Right cardiac atrium (tissue), 5 donors: ENCODE measurements at regions not wholly inside any gene's neighbourhood (a gene's known extent, or its start where the extent isn't known, plus 50 kb on each side); places are given as distances from the start of the nearest gene placed in this dataset.
"Not testable (repeated sequence)": the region's sequence is repeated elsewhere in the genome, so short reads cannot be mapped to it uniquely, and the experiment has no call there.

Source experiments
- ATAC-seq, 2 donors: fragments of 200-7000 bp; cut with Tn5 transposase; one replicate each; pipeline versions ENCODE4 v1.8.0 to v1.9.1; 2020; ENCODE audit warnings: moderate library complexity in 2 of 2, mild to moderate bottlenecking in 1 of 2
- DNase-seq, 3 donors: peaks; one replicate each; pipeline ENCODE4 v3.0.0-alpha.2; 2020
- H3K27ac ChIP-seq: one replicate; pipeline ENCODE4 v1.5.1; 2013; ENCODE audit warnings: mild to moderate bottlenecking, low read length, control low read depth, moderate library complexity
- H3K27me3 ChIP-seq: one replicate; pipeline ENCODE4 v1.6.1; 2013; ENCODE audit not compliant: control insufficient read depth, insufficient read depth
- H3K4me1 ChIP-seq: one replicate; pipeline ENCODE4 v1.6.1; 2013; ENCODE audit warnings: low read length; ENCODE audit not compliant: control insufficient read depth, insufficient read depth
- H3K4me3 ChIP-seq: one replicate; pipeline ENCODE4 v1.5.1; 2013; ENCODE audit warnings: low read length, control low read depth
- H3K9me3 ChIP-seq: one replicate; pipeline ENCODE4 v1.6.1; 2013; ENCODE audit warnings: low read length; ENCODE audit not compliant: control insufficient read depth
- WGBS: extraction: QIAGEN DNeasy Blood & Tissue Kit; methylation state at CpG from one replicate; pipeline ENCODE4 v1.1.7; 2013; 5-methylcytosine and 5-hydroxymethylcytosine counted together
- intact Hi-C, 4 donors: fragments of 100-400 bp; cut with DNase I; formaldehyde crosslinking; loops; one replicate each; pipeline versions ENCODE4 v1.11.0 to v1.14.0; 2022 to 2023
- donor health status: healthy with polysubstance abuse.
- donor health status: DM: no; HTN: yes; CAD: no.
- donor health status: DM: no; HTN: no; CAD: no.
- donor health status: DM: no; HTN: yes; CAD: no; lungs with severe emphysema.
- donor health status: DM: yes; HTN: yes; CAD: no.

GRCh38 chr3:153997364-153997763 lies 123.8 kb upstream of the ARHGEF26 start:
- H3K4me3 ChIP-seq, DNase-seq, H3K4me1 ChIP-seq, H3K9me3 ChIP-seq, intact Hi-C loops, H3K27me3 ChIP-seq, H3K27ac ChIP-seq: not testable (repeated sequence)
- 94% methylated on average over 1 of the region's 1 CpG for WGBS
- ATAC-seq, result peak in 1 of 2 donors; percentile 26

DNA sequence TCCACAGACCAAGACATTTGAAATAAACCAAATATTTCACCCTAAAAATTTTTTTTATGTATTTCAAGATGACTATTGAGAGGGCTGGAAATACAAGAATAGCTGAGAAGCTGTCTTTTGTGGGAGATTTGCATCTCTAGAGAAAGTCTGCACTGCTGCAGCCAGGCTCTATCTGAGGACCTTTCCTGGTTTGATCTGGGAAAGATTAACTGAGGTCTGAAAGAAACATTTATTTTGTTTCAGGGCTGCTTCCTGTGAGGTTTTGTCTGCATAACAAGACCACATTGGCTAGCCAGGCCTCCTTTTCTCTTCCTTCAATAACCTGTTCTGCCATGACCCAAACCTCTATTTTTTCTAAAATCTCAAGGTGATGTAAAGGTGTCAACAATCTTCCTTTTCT lies 117.5 kb upstream of the ARHGEF26 start:
- DNase-seq (no peak), ATAC-seq (no peak)
- Histone ChIP-seq H3K27me3 (no peaks in the 10 kb centered on the region), H3K9me3 (no peaks in the 10 kb centered on the region), H3K4me1 (no peaks in the 10 kb centered on the region), H3K27ac (no peak overlapping the region), H3K4me3 (no peak overlapping the region)
- intact Hi-C loops, result no loop called here

DNA sequence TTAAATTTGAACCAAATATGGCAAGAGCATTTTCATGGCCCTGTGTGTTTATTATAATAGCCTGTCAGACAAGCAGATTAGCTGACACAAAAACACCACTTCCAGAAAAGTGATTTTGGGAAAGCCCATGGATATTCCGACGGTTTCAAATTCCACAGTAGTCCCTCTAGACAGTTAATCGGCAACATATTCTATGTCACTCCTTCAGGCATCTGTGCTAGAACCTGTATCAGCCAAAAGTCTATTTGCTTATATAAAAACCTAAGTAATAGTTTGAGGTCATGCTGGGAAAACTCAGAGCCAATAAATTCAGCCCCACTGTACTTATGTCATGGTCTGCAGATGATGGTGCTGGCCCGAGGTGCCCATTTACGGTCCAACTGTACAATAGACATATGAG lies 110.2 kb upstream of the ARHGEF26 start:
- 83% methylated on average over 5 of the region's 5 CpGs for WGBS
- ATAC-seq (no peak), DNase-seq (no peak)
- Histone ChIP-seq H3K4me3 (no peak overlapping the region), H3K27me3 (no peaks in the 10 kb centered on the region), H3K27ac (no peak overlapping the region), H3K9me3 (no peaks in the 10 kb centered on the region), H3K4me1 (no peaks in the 10 kb centered on the region)
- intact Hi-C loops, result no loop called here

- 59% methylated on average over 4 of the region's 4 CpGs for WGBS
- no peaks in the 10 kb centered on the region for H3K9me3 ChIP-seq
- DNase-seq (no peak), ATAC-seq (no peak)
- H3K4me3 ChIP-seq, result no peak overlapping the region
- intact Hi-C loops, result no loop called here
- no peaks in the 10 kb centered on the region for H3K27me3 ChIP-seq
- H3K4me1 ChIP-seq, result no peaks in the 10 kb centered on the region
- no peak overlapping the region for H3K27ac ChIP-seq
These were observed 107.5 kb upstream of the ARHGEF26 start for GRCh38 chr3:154013736-154014135.

- intact Hi-C loops, result no loop called here
- Histone ChIP-seq H3K4me3 (no peak overlapping the region), H3K4me1 (no peaks in the 10 kb centered on the region), H3K9me3 (no peaks in the 10 kb centered on the region), H3K27ac (no peak overlapping the region), H3K27me3 (no peaks in the 10 kb centered on the region)
- no peak for DNase-seq
- no peak for ATAC-seq
- WGBS, result 80% methylated on average over 4 of the region's 4 CpGs
These were observed 105.9 kb upstream of the ARHGEF26 start for GRCh38 chr3:154015307-154015706.

- no peak overlapping the region for H3K27ac ChIP-seq
- intact Hi-C loops, result no loop called here
- ATAC-seq (no peak), DNase-seq (peak; percentile 11 to 45 (median 25))
- no peaks in the 10 kb centered on the region for H3K4me1 ChIP-seq
- no peak overlapping the region for H3K4me3 ChIP-seq
- no peaks in the 10 kb centered on the region for H3K9me3 ChIP-seq
- H3K27me3 ChIP-seq, result no peaks in the 10 kb centered on the region
- WGBS, result 34% methylated on average over 3 of the region's 3 CpGs
These were observed 103.0 kb upstream of the ARHGEF26 start for GRCh38 chr3:154018100-154018696.

DNA sequence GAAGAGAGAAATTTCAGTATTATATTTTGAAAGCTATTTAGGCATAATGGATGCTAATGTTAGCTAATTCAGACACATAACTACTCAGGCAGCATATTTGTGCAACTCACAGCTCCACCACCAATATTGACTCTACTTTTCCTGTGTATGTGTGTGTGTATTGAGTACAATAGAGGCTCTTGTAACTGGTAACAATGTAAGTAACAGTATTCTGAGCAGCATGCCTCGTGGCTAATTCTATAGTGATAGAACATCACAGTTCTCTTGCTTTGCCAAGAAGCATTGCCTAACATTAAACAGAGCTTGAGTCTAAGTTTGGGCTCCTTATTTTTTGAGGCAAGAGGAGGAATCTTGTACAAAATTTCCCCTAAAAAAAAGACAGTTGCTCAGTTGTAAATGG lies 98.6 kb upstream of the ARHGEF26 start:
- ATAC-seq, result no peak
- intact Hi-C loops, result no loop called here
- Histone ChIP-seq H3K4me3 (no peak overlapping the region), H3K27me3 (no peaks in the 10 kb centered on the region), H3K4me1 (no peaks in the 10 kb centered on the region), H3K27ac (no peak overlapping the region), H3K9me3 (no peaks in the 10 kb centered on the region)
- WGBS, result 35% methylated on average over 1 of the region's 1 CpG
- DNase-seq, result no peak

GRCh38 chr3:154023148-154023547 lies 98.0 kb upstream of the ARHGEF26 start:
- no peak overlapping the region for H3K27ac ChIP-seq
- H3K9me3 ChIP-seq, result no peaks in the 10 kb centered on the region
- ATAC-seq, result peak in 1 of 2 donors; percentile 22
- DNase-seq, result no peak
- H3K4me3 ChIP-seq, result no peak overlapping the region
- intact Hi-C loops, result no loop called here
- H3K4me1 ChIP-seq, result no peaks in the 10 kb centered on the region
- no peaks in the 10 kb centered on the region for H3K27me3 ChIP-seq

DNA sequence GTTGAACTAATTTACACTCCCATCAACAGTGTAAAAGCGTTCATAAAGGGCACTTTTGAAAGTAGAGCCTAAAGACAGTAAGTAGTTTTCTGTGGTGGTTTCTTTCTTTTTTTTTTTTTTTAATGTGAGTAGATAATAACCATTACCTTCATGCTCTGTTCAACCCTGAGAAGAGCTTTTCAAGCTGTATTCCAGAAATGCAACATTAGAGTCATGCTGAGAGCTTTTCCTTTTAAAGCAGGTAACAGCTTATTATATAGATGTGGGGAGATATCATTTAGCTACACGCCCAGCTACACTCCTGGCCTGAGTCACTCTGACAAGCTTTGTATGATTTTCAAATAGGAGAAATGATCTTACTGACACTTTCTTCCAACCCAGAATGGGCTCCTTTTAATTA lies 96.2 kb upstream of the ARHGEF26 start:
- DNase-seq (no peak), ATAC-seq (no peak)
- Histone ChIP-seq H3K4me3 (no peak overlapping the region), H3K27me3 (no peaks in the 10 kb centered on the region), H3K27ac (no peak overlapping the region), H3K4me1 (no peaks in the 10 kb centered on the region), H3K9me3 (no peaks in the 10 kb centered on the region)
- intact Hi-C loops, result no loop called here
- WGBS, result 92% methylated on average over 2 of the region's 2 CpGs

GRCh38 chr3:154029926-154030325 lies 91.3 kb upstream of the ARHGEF26 start:
- Histone ChIP-seq H3K9me3 (no peaks in the 10 kb centered on the region), H3K27ac (no peak overlapping the region), H3K4me1 (no peaks in the 10 kb centered on the region), H3K4me3 (no peak overlapping the region), H3K27me3 (no peaks in the 10 kb centered on the region)
- ATAC-seq (no peak), DNase-seq (no peak)
- 61% methylated on average over 4 of the region's 4 CpGs for WGBS
- intact Hi-C loops, result no loop called here

- Histone ChIP-seq H3K4me3 (no peak overlapping the region), H3K27ac (no peak overlapping the region), H3K27me3 (no peaks in the 10 kb centered on the region), H3K4me1 (no peaks in the 10 kb centered on the region), H3K9me3 (no peaks in the 10 kb centered on the region)
- WGBS, result 49% methylated on average over 2 of the region's 2 CpGs
- intact Hi-C loops, result no loop called here
- DNase-seq, result no peak
- no peak for ATAC-seq
These were observed 86.3 kb upstream of the ARHGEF26 start for GRCh38 chr3:154034797-154035330.

DNA sequence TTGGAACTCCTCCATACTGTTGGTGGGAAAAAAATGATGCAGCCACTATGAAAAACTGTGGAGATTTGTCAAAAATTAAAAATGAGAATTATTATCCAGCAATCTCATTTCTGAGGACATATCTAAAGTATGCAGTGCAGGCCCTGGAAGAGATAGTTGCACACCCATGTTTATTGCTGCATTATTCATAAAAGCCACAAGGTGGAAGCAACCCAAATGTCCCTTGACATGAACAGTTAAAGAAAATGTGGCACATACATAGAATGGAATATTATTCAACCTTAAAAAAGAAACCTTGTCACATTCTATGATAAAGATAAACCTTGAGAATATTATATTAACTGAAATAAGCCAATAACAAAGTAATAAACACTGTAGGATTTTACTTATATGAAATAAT lies 80.9 kb upstream of the ARHGEF26 start:
- H3K27ac ChIP-seq, result no peak overlapping the region
- intact Hi-C loops, result no loop called here
- H3K4me1 ChIP-seq, result no peaks in the 10 kb centered on the region
- H3K9me3 ChIP-seq, result no peaks in the 10 kb centered on the region
- DNase-seq (no peak), ATAC-seq (no peak)
- no peak overlapping the region for H3K4me3 ChIP-seq
- no peaks in the 10 kb centered on the region for H3K27me3 ChIP-seq
